ENCODE measurements at regions not wholly inside any gene's neighbourhood (a gene's known extent, or its start where the extent isn't known, plus 50 kb on each side); places are given as distances from the start of the nearest gene placed in this dataset.
"Not testable (repeated sequence)": the region's sequence is repeated elsewhere in the genome, so short reads cannot be mapped to it uniquely, and the experiment has no call there.

- no peak for DNase-seq (ENCODE audit: low read depth in 2 of 2)
Measured at GRCh38 chr7:85328456-85328998, 141.7 kb upstream of the SEMA3D start.

- DNase-seq (ENCODE audit: low read depth in 2 of 2), result no peak
Measured at GRCh38 chr7:85324145-85324799, 137.4 kb upstream of the SEMA3D start.

GRCh38 chr7:85322252-85322651 lies 135.4 kb upstream of the SEMA3D start:
- DNase-seq (ENCODE audit: low read depth in 2 of 2), result no peak

- DNase-seq (ENCODE audit: low read depth in 2 of 2), result no peak
Measured at GRCh38 chr7:85320699-85321476, 134.0 kb upstream of the SEMA3D start.

GRCh38 chr7:85316489-85316888 lies 129.6 kb upstream of the SEMA3D start:
- DNase-seq (ENCODE audit: low read depth in 2 of 2), result no peak

- no peak for DNase-seq (ENCODE audit: low read depth in 2 of 2)
Measured at GRCh38 chr7:85310301-85310700, 123.4 kb upstream of the SEMA3D start.

- DNase-seq (ENCODE audit: low read depth in 2 of 2), result no peak
Measured at GRCh38 chr7:85306115-85306514, 119.3 kb upstream of the SEMA3D start.

GRCh38 chr7:85294176-85294575 lies 107.3 kb upstream of the SEMA3D start:
- no peak for DNase-seq (ENCODE audit: low read depth in 2 of 2)

- DNase-seq (ENCODE audit: low read depth in 2 of 2), result no peak
Measured at GRCh38 chr7:85292908-85293576, 106.2 kb upstream of the SEMA3D start.

GRCh38 chr7:85290269-85290668 lies 103.4 kb upstream of the SEMA3D start:
- DNase-seq (ENCODE audit: low read depth in 2 of 2), result no peak

- DNase-seq (ENCODE audit: low read depth in 2 of 2), result no peak
Measured at GRCh38 chr7:85289279-85289678, 102.4 kb upstream of the SEMA3D start.

GRCh38 chr7:85287106-85287825 lies 100.4 kb upstream of the SEMA3D start:
- DNase-seq (ENCODE audit: low read depth in 2 of 2), result no peak

GRCh38 chr7:85286446-85286845 lies 99.6 kb upstream of the SEMA3D start:
- no peak for DNase-seq (ENCODE audit: low read depth in 2 of 2)

GRCh38 chr7:85285527-85285926 lies 98.7 kb upstream of the SEMA3D start:
- DNase-seq (ENCODE audit: low read depth in 2 of 2), result no peak

- DNase-seq (ENCODE audit: low read depth in 2 of 2), result no peak
Measured at GRCh38 chr7:85275204-85275603, 88.3 kb upstream of the SEMA3D start.

- DNase-seq (ENCODE audit: low read depth in 2 of 2), result no peak
Measured at GRCh38 chr7:85274454-85274853, 87.6 kb upstream of the SEMA3D start.

- no peak for DNase-seq (ENCODE audit: low read depth in 2 of 2)
Measured at GRCh38 chr7:85262891-85263290, 76.0 kb upstream of the SEMA3D start.

- DNase-seq (ENCODE audit: low read depth in 2 of 2), result no peak
Measured at GRCh38 chr7:85261336-85261735, 74.5 kb upstream of the SEMA3D start.

- not testable (repeated sequence) for DNase-seq (ENCODE audit: low read depth in 2 of 2)
Measured at GRCh38 chr7:85249787-85250186, 62.9 kb upstream of the SEMA3D start.

GRCh38 chr7:85239109-85239508 lies 52.3 kb upstream of the SEMA3D start:
- no peak for DNase-seq (ENCODE audit: low read depth in 2 of 2)

- no peak for DNase-seq (ENCODE audit: low read depth in 2 of 2)
Measured at GRCh38 chr7:85237721-85238120, 50.9 kb upstream of the SEMA3D start.

All from stimulated activated CD8-positive, alpha-beta memory T cell treated with anti-CD3 and anti-CD28 coated beads, Interleukin-2, amount 100 ng/mL, for 48 hours (primary cell).